ENCODE measurements at regions not wholly inside any gene's neighbourhood (a gene's known extent, or its start where the extent isn't known, plus 50 kb on each side); places are given as distances from the start of the nearest gene placed in this dataset.

- 38% methylated on average over 3 of the region's 3 CpGs for WGBS (ENCODE audit: insufficient coverage, low coverage, missing lambda C conversion rate)
- intact Hi-C loops (cut with micrococcal nuclease), result no loop called here
- TF ChIP-seq DNMT1 (IDR thresholded peaks at IDR 0.05) (no peak), CTCF (IDR thresholded peaks at IDR 0.05 in 2 of 3, conservative IDR thresholded peaks at IDR 0.05 in 1 of 3; ENCODE audit: insufficient read depth in 2 of 3, low read depth in 1 of 3, low read length in 3 of 3) (no peak), SMAD4 (CRISPR knock-in tag; conservative IDR thresholded peaks at IDR 0.05) (no peak), ZNF699 (CRISPR knock-in tag; IDR thresholded peaks at IDR 0.05; ENCODE audit: insufficient replicate concordance) (no peak)
- TF ChIP-seq, protein P1, sequence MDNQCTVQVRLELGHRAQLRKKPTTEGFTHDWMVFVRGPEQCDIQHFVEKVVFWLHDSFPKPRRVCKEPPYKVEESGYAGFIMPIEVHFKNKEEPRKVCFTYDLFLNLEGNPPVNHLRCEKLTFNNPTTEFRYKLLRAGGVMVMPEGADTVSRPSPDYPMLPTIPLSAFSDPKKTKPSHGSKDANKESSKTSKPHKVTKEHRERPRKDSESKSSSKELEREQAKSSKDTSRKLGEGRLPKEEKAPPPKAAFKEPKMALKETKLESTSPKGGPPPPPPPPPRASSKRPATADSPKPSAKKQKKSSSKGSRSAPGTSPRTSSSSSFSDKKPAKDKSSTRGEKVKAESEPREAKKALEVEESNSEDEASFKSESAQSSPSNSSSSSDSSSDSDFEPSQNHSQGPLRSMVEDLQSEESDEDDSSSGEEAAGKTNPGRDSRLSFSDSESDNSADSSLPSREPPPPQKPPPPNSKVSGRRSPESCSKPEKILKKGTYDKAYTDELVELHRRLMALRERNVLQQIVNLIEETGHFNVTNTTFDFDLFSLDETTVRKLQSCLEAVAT (IDR thresholded peaks at IDR 0.05), result no peak
- TF ChIP-seq, protein P2, sequence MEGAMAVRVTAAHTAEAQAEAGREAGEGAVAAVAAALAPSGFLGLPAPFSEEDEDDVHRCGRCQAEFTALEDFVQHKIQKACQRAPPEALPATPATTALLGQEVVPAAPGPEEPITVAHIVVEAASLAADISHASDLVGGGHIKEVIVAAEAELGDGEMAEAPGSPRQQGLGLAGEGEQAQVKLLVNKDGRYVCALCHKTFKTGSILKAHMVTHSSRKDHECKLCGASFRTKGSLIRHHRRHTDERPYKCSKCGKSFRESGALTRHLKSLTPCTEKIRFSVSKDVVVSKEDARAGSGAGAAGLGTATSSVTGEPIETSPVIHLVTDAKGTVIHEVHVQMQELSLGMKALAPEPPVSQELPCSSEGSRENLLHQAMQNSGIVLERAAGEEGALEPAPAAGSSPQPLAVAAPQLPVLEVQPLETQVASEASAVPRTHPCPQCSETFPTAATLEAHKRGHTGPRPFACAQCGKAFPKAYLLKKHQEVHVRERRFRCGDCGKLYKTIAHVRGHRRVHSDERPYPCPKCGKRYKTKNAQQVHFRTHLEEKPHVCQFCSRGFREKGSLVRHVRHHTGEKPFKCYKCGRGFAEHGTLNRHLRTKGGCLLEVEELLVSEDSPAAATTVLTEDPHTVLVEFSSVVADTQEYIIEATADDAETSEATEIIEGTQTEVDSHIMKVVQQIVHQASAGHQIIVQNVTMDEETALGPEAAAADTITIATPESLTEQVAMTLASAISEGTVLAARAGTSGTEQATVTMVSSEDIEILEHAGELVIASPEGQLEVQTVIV (CRISPR knock-in tag; IDR thresholded peaks at IDR 0.05; ENCODE audit: borderline replicate concordance), result no peak
- TF ChIP-seq, protein P3, sequence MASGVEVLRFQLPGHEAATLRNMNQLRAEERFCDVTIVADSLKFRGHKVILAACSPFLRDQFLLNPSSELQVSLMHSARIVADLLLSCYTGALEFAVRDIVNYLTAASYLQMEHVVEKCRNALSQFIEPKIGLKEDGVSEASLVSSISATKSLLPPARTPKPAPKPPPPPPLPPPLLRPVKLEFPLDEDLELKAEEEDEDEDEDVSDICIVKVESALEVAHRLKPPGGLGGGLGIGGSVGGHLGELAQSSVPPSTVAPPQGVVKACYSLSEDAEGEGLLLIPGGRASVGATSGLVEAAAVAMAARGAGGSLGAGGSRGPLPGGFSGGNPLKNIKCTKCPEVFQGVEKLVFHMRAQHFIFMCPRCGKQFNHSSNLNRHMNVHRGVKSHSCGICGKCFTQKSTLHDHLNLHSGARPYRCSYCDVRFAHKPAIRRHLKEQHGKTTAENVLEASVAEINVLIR (CRISPR knock-in tag; IDR thresholded peaks at IDR 0.05), result no peak
These were observed 69.5 kb upstream of the ZSWIM2 start for GRCh38 chr2:186918495-186918894.

More at GRCh38 chr2:186918495-186918894, 69.5 kb upstream of the ZSWIM2 start:
- H3K9me1 ChIP-seq (ENCODE audit: control insufficient read depth, insufficient read depth, low read length), result no peaks in the 10 kb centered on the region
- H3K9me3 ChIP-seq (replicated peaks; ENCODE audit: control insufficient read depth, insufficient read depth, low read depth, low read length), result no peaks in the 10 kb centered on the region
- no peaks in the 10 kb centered on the region for H3K36me3 ChIP-seq (ENCODE audit: control insufficient read depth, insufficient read depth, low read length)
- H2AFZ ChIP-seq (ENCODE audit: low read depth, low read length), result no peak overlapping the region
- no peak overlapping the region for H3K9ac ChIP-seq (ENCODE audit: insufficient read depth in 1 of 2, low read depth in 2 of 2, low read length in 2 of 2)
- no peak overlapping the region for H3K4me3 ChIP-seq
- H3K4me1 ChIP-seq (replicated peaks in 1 of 2; ENCODE audit: control insufficient read depth in 2 of 2, insufficient read depth in 2 of 2, low read length in 2 of 2), result no peaks in the 10 kb centered on the region
- no peak overlapping the region for H3K4me2 ChIP-seq (ENCODE audit: insufficient read depth, low read length)
- H3K27ac ChIP-seq (ENCODE audit: extremely low read depth, low read depth, low read length), result no peak overlapping the region
- DNase-seq (ENCODE audit: extremely low read depth in 1 of 4, low spot score in 3 of 4) (no peak), FAIRE-seq (no peak), ATAC-seq (no peak)
- no peaks in the 10 kb centered on the region for H3K27me3 ChIP-seq (ENCODE audit: control insufficient read depth in 2 of 2, insufficient read depth in 2 of 2, low read length in 2 of 2)
- ChIA-PET POLR2A (no interaction called here), CTCF (ENCODE audit: low intra/inter-chr PET ratio) (no interaction called here)
- no TSS peak for BruUV-seq (replicated peaks)
- no peaks in the 10 kb centered on the region for H4K20me1 ChIP-seq (replicated peaks; ENCODE audit: control insufficient read depth, insufficient read depth, low read length)
- no peaks in the 10 kb centered on the region for H3K79me2 ChIP-seq (ENCODE audit: control insufficient read depth, insufficient read depth, low read length)
- in situ Hi-C loops (cut with MboI), result no loop called here

Measured in K562 (cell line).